ENCODE measurements at regions not wholly inside any gene's neighbourhood (a gene's known extent, or its start where the extent isn't known, plus 50 kb on each side); places are given as distances from the start of the nearest gene placed in this dataset.

- DNase-seq, result no peak
These were observed 83.5 kb upstream of the FNDC3A start for GRCh38 chr13:48892053-48892687.

GRCh38 chr13:48892688-48893075 is 83.0 kb upstream of the FNDC3A start:
- DNase-seq, result no peak

- no peak for DNase-seq
These were observed 79.4 kb upstream of the FNDC3A start for GRCh38 chr13:48896312-48896711.

DNA sequence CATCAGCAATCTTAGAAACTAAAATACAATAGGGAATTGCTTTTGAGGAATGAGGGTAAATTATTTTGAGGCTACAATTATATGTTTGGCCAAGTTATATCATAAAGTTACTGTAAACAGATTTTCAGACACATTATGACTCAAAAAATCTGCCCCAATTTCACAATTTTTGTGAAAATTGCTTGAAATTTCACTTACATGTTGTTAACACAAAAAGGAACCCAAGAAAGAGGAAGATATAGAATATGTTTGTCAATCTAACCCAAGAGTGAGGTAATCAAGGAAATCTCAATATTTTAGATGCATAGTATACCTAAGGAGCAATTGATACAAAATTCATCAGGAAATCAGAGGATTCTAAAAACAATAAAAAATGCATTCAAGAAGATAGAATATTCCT is 73.9 kb upstream of the FNDC3A start:
- DNase-seq, result no peak

- no peak for DNase-seq
These were observed 73.3 kb upstream of the FNDC3A start for GRCh38 chr13:48902368-48902767.

- DNase-seq, result no peak
These were observed 70.9 kb upstream of the FNDC3A start for GRCh38 chr13:48904668-48905290.

DNA sequence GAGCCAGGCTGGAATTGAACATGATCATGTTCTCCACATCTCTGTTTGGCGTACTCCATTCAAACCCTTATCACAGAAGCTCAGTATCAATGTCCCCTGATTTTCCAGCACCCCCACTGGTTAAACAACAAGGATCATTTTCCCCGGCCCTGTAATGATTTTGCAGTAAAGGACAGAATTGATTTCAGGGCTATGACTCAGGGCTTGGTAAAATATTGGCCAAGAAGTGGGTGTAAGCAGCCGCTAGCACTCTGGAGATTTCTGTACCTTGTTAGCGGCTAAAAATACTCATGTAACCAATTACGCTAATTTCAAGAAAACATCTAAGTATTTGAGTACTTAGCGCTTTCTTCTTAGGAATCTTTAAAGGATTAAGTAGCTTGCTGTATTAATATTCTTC is 69.5 kb upstream of the FNDC3A start:
- DNase-seq, result no peak

DNA sequence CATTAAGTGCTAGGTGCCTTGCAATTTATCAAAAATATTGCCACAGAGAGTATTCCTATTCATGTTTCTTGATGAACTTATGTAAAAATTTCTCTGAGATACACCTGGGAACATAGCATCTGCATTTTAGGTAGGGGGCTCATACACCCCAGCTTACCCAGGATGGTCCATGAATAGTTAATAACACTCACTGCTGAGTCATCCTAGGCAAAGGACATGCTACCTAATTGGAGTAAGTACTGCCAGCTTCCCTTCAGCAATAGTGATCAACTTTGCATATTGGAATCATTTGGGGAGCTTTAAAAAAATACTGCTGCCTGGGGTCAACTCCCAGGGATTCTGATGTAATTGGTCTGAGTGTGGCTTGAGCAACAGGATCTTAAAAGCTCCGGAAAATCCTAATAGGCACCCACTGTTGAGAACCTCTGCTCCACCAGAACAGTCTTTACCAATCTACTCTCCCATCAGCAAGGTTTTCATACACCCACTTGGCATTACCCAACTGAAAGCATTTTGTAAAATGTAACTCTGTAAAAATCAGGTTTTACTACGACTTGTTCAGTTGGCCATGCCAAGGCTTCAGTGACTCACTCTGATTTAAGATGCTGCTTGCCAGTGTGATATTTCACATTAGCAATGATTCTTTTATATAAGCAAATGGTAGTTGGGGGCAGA is 67.2 kb upstream of the FNDC3A start:
- DNase-seq, result no peak

DNA sequence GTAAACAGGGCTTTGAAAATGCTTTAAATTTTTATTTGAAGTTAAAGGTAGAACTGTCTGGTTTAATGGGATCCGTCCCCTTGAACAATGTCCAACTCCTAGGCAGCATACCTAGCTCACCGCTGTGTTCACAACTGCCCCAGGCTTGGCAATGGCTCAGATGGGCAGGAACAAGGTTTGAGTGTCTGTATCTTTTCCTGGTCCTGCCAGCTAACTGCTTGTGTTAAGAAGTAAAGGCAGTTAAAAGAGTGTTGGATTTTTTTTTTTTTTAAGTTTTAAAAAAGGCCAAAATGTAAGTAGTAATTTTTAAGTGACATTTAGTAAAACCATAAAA is 66.7 kb upstream of the FNDC3A start:
- no peak for DNase-seq

GRCh38 chr13:48910686-48911085 is 65.0 kb upstream of the FNDC3A start:
- DNase-seq, result no peak

- DNase-seq, result no peak
These were observed 56.0 kb upstream of the FNDC3A start for GRCh38 chr13:48919751-48920150.

GRCh38 chr13:48920730-48921129 is 55.0 kb upstream of the FNDC3A start:
- DNase-seq, result no peak

- DNase-seq, result no peak
These were observed 52.3 kb upstream of the FNDC3A start for GRCh38 chr13:48923376-48923775.

DNA sequence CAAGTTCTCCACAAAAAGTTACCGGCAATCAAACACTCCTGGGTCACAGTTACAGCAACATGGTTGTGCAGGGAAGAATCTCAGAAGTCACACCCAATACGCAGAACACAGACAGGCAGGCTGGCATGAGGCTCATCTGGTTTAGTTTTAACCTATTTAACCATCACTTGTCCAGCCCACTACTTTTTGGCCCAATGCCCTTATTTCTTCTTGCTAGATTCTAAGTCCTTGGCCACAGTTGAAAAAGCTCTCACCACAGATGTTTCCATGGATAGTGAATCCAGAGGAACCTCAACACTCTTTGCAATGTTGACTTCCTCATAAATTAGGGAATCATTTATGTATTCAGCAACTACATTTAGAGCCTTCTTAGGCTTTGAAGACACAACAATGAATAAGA is 50.7 kb upstream of the FNDC3A start:
- DNase-seq, result no peak
